HPDE6-E6E7 (cell line): ENCODE measurements at regions not wholly inside any gene's neighbourhood (a gene's known extent, or its start where the extent isn't known, plus 50 kb on each side); places are given as distances from the start of the nearest gene placed in this dataset.
"Not testable (repeated sequence)": the region's sequence is repeated elsewhere in the genome, so short reads cannot be mapped to it uniquely, and the experiment has no call there.

ENCODE experiments used
- DNase-seq: peaks from one replicate; pipeline ENCODE4 v3.0.0; 2011; ENCODE audit warnings: missing footprints; ENCODE audit errors: extremely low spot score

DNA sequence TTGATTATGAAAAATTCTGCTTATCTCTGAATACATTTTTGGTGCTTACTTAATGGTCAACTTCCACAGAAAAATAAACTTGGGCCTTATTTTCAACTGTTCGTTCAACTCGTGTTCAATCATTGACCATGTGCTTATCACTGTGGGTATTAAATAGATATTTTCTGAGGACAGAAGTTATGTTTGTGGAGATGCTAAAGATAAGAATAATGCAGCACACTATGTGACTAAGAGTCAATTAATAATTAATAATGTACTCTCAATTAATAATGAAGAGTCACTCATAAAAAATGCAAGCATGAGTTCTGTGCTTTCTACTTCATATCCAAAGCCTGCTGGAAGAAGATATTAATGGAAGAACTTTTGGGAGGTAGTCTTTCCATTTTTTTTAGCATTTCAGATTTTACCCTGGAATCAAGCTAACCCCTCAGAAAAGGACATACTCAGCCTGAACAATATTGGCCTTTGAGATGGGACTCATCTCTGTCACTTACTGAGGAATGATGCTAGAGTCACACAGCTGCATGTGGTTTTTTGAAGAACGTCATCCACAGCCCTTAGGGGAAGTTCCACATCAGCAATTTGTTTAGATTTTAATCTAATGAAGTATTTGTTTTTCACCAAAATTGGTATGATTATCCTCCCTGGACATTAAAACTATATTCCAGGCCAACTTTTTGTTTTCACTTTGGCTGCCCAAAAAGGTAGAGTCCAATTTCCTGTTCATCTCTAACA lies 191.9 kb upstream of the CRIM1 start:
- no peak for DNase-seq

GRCh38 chr2:36157093-36157492 lies 198.5 kb upstream of the CRIM1 start:
- not testable (repeated sequence) for DNase-seq

DNA sequence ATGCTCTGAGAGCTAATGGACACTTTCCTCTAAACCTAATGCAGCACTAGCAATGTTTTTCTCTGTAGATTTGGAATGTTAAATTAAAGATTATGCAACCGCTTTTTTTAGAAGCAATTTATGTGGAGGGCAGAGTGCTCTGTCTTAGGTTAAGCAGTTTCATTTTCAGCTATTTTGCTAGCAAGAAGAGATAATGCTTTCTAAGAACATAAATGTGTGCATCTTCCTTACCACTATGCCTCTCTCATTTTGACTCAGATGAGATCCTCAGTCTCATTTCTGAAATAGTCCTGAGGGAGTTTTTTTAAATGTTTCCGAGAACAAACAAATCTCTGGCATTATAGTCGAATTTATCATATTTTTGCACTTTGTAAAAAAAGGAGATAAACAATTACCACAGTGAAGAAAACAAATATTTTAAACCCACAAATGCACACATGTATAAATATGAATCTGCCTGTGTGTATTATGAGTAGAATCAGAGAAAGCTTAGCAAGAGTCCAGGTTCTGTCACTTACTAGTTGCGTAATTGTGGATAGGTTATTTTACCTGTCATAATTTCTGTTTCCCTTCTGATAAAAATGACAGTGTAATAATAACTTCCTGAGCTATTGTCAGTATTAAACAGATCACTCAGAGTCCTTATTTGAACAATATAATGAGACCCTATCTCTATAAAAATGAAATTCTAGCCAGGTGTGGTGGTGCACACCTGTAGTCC lies 207.7 kb upstream of the CRIM1 start:
- no peak for DNase-seq

DNA sequence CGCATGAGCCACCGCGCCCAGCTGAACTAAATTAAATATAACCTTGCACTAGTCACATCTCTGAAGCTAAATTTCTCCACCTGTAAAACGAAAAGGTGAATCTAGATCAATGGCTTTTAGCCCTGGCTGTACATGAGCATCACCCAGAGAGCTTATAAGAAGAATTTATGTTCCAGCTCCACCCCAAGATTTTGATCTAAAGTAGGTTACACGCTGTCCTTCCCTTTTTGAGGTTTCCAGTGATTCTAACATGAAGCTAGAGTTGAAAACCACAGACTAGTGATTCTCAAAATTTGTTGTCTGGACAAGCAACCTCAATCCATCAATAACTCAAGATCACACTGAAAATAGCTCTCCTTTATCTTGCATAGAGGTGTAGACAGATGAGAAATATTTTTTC lies 208.8 kb upstream of the CRIM1 start:
- DNase-seq, result no peak

DNA sequence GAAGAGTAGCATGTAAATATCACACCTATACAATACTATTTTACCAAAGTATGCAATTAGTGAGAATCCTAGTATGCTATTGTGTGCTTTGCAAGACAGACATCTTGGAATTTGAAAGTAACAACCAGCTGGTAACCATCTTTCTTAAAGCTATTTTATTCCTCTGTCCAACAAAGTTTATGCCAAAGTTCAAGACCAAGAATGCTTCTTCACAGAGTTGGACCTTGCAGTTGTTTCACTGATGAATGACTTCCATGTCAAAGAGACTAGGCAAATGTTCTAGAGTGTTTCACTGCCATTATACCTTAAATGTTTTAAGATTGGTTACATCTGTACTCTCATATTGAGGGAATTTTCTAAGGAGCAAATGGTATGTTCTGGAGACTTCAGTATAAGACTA lies 215.2 kb upstream of the CRIM1 start:
- DNase-seq, result no peak

- DNase-seq, result no peak
These were observed 218.0 kb upstream of the CRIM1 start for GRCh38 chr2:36137612-36138011.

GRCh38 chr2:36134281-36134680 lies 221.3 kb upstream of the CRIM1 start:
- DNase-seq, result no peak

DNA sequence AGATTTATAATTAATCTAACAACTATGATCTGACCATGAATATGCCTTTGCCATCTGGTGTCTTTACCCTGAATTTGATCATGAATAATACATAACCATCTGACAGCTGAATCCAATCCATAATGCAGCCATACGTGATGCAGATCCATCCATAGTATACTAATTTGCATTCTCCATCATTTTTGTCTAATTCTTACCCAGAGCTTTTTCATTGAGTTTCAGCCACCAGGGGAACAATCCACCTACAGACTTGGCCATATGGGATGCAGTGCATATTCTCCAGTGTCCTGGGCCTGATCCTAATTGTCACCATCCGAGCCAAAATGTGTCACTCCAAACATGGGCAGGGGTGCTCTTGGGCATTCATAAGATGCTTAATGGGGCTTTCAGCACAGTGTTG lies 227.2 kb upstream of the CRIM1 start:
- DNase-seq, result no peak

DNA sequence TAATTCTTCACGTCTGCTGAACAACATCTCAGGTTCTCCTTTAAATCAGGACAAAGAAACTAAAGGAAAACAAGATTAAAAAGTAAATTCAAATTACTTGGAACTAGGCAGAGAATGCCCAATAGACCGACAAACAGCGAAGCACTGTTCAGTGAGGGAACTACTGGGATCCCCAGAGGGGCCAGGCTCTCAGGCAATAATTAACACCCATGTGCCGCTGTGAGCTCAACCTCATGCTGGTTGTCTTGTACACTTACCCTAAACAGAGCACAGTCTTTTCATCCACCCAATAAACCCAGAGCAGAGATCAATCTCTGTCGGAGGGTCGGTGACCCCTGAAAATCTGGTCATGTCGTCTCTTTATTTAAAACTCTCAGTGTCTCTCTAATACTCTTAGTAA lies 229.9 kb upstream of the CRIM1 start:
- no peak for DNase-seq

DNA sequence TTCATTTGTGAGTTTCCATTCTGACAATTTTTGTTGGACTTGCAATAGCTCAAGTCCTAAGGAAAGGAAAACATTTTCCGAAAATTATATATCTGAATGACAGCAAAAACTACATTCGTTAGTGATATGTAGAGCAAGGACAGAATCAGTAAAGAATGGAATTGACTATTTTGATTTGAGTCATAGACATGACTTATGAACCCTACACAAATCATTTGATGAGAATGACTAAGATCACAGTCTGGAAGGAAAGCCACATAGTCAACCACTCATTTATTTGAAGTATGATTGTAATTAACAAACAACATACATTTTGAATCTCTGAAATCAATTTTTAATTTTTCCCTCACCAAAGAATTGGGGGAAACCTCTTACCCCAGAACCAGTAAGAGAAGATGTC lies 231.6 kb upstream of the CRIM1 start:
- DNase-seq, result no peak

GRCh38 chr2:36097022-36097421 lies 258.6 kb upstream of the CRIM1 start:
- DNase-seq, result no peak

DNA sequence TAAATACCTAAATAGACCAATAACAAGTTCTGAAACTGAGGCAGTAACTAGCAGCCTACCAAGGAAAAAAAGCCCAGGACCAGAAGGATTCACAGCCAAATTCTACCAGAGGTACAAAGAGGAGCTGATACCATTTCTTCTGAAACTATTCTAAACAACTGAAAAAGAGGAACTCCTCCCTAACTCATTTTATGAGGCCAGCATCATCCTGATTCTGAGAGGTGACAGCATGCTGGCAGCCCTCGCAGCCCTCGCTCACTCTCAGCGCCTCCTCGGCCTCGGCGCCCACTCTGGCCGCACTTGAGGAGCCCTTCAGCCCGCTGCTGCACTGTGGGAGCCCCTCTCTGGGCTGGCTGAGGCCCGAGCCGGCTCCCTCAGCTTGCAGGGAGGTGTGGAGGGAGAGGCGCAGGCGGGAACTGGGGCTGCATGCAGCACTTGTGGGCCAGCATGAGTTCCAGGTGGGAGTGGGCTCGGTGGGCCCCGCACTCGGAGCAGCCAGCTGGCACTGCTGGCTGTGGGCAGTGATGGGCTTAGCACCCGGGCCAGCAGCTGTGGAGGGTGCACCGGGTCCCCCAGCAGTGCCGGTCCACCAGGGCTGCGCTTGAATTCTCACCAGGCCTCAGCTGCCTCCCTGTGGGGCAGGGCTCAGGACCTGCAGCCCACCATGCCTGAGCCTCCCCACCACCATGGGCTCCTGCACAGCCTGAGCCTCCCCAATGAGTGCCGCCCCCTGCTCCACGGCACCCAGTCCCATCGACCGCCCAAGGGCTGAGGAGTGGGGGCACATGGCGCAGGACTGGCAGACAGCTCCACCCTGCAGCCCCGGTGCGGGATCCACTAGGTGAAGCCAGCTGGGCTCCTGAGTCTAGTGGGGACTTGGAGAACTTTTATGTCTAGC lies 263.5 kb upstream of the CRIM1 start:
- DNase-seq, result not testable (repeated sequence)

DNA sequence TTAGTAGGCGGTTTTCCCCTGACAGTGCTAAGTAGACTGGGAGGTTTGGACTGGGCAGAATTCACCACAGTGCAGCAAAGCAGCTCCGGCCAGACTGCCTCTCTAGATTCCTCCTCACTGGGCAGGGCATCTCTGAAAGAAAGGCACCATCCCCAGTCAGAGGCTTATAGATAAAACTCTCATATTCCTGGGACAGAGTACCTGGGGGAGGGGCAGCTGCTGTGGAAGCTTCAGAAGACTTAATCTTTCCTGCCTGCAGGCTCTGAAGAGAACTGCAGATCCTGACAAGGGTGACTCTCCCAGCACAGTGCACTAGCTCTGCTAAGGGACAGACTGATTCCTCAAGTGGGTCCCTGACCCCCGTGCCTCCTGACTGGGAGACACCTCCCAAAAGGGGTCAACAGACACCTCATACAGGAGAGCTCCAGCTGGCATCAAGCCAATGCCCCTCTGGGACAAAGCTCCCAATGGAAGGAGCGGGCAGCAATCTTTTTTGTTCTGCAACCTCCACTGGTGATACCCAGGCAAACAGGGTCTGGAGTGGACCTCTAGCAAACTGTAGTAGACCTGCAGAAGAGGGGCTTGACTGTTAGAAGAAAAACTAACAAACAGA lies 266.8 kb upstream of the CRIM1 start:
- DNase-seq, result no peak

GRCh38 chr2:36087344-36087743 lies 268.2 kb upstream of the CRIM1 start:
- DNase-seq, result no peak

GRCh38 chr2:36079793-36080192 lies 275.8 kb upstream of the CRIM1 start:
- no peak for DNase-seq

DNA sequence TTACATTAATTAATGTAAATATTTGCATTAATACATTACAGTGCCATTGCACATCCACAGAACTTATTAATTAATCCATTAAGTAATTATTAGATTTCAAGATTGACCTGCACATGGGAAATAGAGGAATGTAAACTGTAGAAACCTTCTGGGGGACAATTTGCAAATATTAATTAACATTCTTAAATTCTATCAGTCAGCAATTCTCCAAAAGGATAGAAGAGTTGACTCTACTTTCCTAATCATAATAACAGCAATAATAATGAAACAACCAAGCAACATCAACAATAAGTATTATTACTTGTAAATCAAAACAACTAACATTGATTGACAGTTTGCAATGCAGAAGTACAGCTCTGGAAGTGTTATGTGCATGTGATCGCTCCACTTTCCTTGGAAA lies 281.6 kb upstream of the CRIM1 start:
- no peak for DNase-seq

DNA sequence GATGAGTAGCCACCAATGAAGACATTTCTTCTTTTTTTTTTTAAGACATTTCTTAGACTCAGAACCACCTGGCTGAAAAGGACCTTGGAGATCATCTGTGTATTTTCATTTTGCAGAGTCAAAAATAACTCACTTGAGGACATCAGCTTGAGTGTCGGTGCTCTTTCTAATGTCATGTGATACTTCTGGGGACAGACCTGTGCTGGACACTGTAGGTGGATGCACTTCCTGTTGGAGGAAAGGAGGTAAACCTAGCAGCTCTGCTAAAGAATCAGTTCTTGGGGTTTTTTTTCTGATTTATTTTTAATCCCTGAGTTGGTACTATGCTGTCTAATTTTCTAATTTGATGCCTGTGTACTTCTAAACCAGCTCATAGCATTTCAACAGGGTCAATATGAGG lies 283.9 kb upstream of the CRIM1 start:
- DNase-seq, result no peak

- no peak for DNase-seq
These were observed 286.5 kb upstream of the CRIM1 start for GRCh38 chr2:36069074-36069473.

DNA sequence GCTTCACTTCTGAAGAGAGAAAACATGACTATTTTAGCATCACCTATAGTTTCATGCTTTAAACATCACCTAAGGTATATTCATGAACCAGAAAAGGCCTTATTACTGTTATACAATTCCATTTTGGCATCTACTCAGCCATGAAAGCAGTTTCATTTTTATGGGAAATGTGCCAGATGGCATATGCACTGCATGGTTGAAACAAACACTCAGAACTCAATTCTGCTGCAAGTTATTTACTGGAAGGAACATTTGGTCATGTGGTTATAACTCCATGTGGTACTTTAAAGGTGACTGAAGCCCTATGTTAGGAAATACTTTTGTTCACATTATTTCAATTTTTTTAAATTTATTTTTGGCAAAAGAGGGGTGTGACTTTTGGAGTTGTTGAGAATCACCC lies 287.5 kb upstream of the CRIM1 start:
- DNase-seq, result no peak

GRCh38 chr2:36060133-36060532 lies 295.4 kb upstream of the CRIM1 start:
- DNase-seq, result no peak

- DNase-seq, result no peak
These were observed 295.9 kb upstream of the CRIM1 start for GRCh38 chr2:36059691-36060090.

DNA sequence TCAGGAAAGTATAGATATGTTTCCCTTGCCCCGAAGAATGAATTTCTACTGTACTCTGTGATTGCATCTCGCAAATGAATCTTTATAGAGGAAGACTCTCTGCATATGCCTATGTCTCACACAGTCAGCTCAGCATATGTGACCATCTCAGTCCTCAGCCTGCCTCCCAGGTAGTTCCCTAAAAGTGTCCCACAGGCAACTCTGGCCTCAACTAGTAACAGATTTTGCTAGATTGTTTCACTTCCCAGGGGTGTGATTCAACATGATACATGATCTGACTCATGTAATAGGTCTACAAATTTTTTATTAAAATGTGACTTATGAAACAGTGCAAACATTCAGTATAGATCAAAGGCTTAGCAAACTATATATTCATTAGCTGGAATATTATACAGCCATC lies 296.6 kb upstream of the CRIM1 start:
- no peak for DNase-seq
